ENCODE measurements at regions not wholly inside any gene's neighbourhood (a gene's known extent, or its start where the extent isn't known, plus 50 kb on each side); places are given as distances from the start of the nearest gene placed in this dataset.

DNA sequence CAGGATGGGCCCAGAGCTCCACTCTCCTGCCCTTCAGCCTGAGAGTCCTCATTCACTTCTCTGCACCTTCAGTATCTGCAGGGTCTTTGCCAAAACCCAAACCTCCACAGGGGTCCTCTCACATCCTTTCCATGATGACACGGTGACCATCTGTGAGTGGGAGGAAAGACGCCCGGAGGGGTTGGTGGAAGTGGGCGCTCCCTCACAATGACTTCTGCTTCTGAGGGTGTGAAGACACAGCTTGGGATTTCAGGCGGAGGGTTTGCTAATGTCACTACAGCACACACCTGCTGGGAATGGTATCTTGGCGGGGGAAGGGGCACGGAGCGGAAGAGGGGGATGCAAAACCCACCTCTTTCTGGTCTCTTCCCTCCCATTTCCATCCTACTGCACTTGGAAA is 115.1 kb upstream of the SDK2 start:
- no peak for TF ChIP-seq TAF1 (IDR thresholded peaks at IDR 0.05; ENCODE audit: low read depth, low read length)
- no peak for TF ChIP-seq POLR2A (IDR thresholded peaks at IDR 0.05; ENCODE audit: low read depth, low read length)
- TF ChIP-seq POLR2AphosphoS5 (IDR thresholded peaks at IDR 0.05; ENCODE audit: low read depth, low read length), result no peak
- TF ChIP-seq SPI1 (IDR thresholded peaks at IDR 0.05; ENCODE audit: low read depth, low read length), result no peak

All from GM12891 (cell line).